Prostate gland (tissue), 2 donors: ENCODE measurements at regions not wholly inside any gene's neighbourhood (a gene's known extent, or its start where the extent isn't known, plus 50 kb on each side); places are given as distances from the start of the nearest gene placed in this dataset.
A peak's percentile ranks its signal among the peaks of the same experiment; 100 is the strongest.

Experiments
- DNase-seq: peaks from one replicate; pipeline ENCODE4 v3.0.0-alpha.2; 2019; ENCODE audit warnings: low spot score
- H3K27ac ChIP-seq, 2 donors: fragments of 200-600 bp; sonication (generic); 2 replicates each; pipeline ENCODE4 v1.5.1; 2017 to 2019
- H3K27me3 ChIP-seq: fragments of 200-600 bp; sonication (generic); replicated peaks from 2 replicates; pipeline ENCODE4 v1.5.1; 2019; ENCODE audit not compliant: insufficient read depth
- H3K36me3 ChIP-seq, 2 donors: fragments of 200-600 bp; sonication (generic); 1 replicate in 1 of 2; 2 replicates in 1 of 2; pipeline versions ENCODE4 v1.5.1 to v1.8.1; 2017 to 2019
- H3K4me1 ChIP-seq: fragments of 200-600 bp; sonication (generic); replicated peaks from 2 replicates; pipeline ENCODE4 v1.5.1; 2019
- H3K4me3 ChIP-seq, 2 donors: fragments of 200-600 bp; sonication (generic); 2 replicates each; pipeline ENCODE4 v1.5.1; 2017 to 2019
- H3K9me3 ChIP-seq: fragments of 200-600 bp; sonication (generic); 2 replicates; pipeline ENCODE4 v1.5.1; 2017
- CTCF ChIP-seq, 4 experiments: fragments of 200-600 bp in 2 of 4; fragments of 450-650 bp in 2 of 4; sonication (generic) in 2 of 4; IDR thresholded peaks; 1 replicate in 3 of 4; 2 replicates in 1 of 4; pipeline ENCODE4 v1.5.1; 2016 to 2019; ENCODE audit warnings: antibody characterized with exemption in 4 of 4, mild to moderate bottlenecking in 2 of 4, moderate library complexity in 2 of 4
- POLR2A ChIP-seq: fragments of 450-650 bp; IDR thresholded peaks from one replicate; pipeline ENCODE4 v1.6.1; 2016; ENCODE audit warnings: antibody characterized with exemption, mild to moderate bottlenecking
- POLR2AphosphoS5 ChIP-seq: sonication (generic); formaldehyde crosslinking; IDR thresholded peaks from one replicate; pipeline ENCODE4 v1.6.1; 2017; ENCODE audit warnings: antibody characterized with exemption
- WGBS: methylation state at CpG from one replicate; pipeline ENCODE4 v1.1.5; 2018; 5-methylcytosine and 5-hydroxymethylcytosine counted together
- intact Hi-C: fragments of 100-400 bp; cut with DNase I; formaldehyde crosslinking; loops from one replicate; pipeline ENCODE4 v1.14.2; 2022

GRCh38 chr2:60106836-60107529, 446.5 kb downstream of the BCL11A start:
- H3K36me3 ChIP-seq, result no peaks in the 10 kb centered on the region
- DNase-seq, result peak; percentile 6
- no peak overlapping the region for H3K4me3 ChIP-seq
- WGBS, result 39% methylated on average over 2 of the region's 2 CpGs
- intact Hi-C loops, result no loop called here
- no peaks in the 10 kb centered on the region for H3K9me3 ChIP-seq
- no peaks in the 10 kb centered on the region for H3K27me3 ChIP-seq
- H3K27ac ChIP-seq, result no peak overlapping the region
- no peak for TF ChIP-seq POLR2AphosphoS5
- TF ChIP-seq POLR2A, result no peak
- TF ChIP-seq CTCF (IDR thresholded peaks at IDR 0.05), result no peak
- H3K4me1 ChIP-seq, result no peaks in the 10 kb centered on the region

GRCh38 chr2:60105906-60106305, 447.5 kb downstream of the BCL11A start:
- H3K27me3 ChIP-seq, result no peaks in the 10 kb centered on the region
- TF ChIP-seq POLR2A (no peak), POLR2AphosphoS5 (no peak), CTCF (IDR thresholded peaks at IDR 0.05) (no peak)
- no peaks in the 10 kb centered on the region for H3K36me3 ChIP-seq
- H3K4me3 ChIP-seq, result no peak overlapping the region
- no peaks in the 10 kb centered on the region for H3K4me1 ChIP-seq
- DNase-seq, result no peak
- H3K9me3 ChIP-seq, result no peaks in the 10 kb centered on the region
- intact Hi-C loops, result no loop called here
- H3K27ac ChIP-seq, result no peak overlapping the region
- 76% methylated on average over 7 of the region's 7 CpGs for WGBS

- intact Hi-C loops, result no loop called here
- no peak overlapping the region for H3K27ac ChIP-seq
- H3K9me3 ChIP-seq, result no peaks in the 10 kb centered on the region
- no peaks in the 10 kb centered on the region for H3K27me3 ChIP-seq
- no peaks in the 10 kb centered on the region for H3K36me3 ChIP-seq
- no peak for DNase-seq
- 73% methylated on average over 10 of the region's 10 CpGs for WGBS
- H3K4me3 ChIP-seq, result no peak overlapping the region
- H3K4me1 ChIP-seq, result no peaks in the 10 kb centered on the region
- TF ChIP-seq CTCF (IDR thresholded peaks at IDR 0.05), result no peak
- TF ChIP-seq POLR2AphosphoS5, result no peak
- TF ChIP-seq POLR2A, result no peak
Observed at GRCh38 chr2:60104514-60105505, 448.6 kb downstream of the BCL11A start.

GRCh38 chr2:60100034-60100433, 453.4 kb downstream of the BCL11A start:
- TF ChIP-seq CTCF (IDR thresholded peaks at IDR 0.05), result no peak
- no peak for TF ChIP-seq POLR2A
- no peak for TF ChIP-seq POLR2AphosphoS5
- 82% methylated on average over 11 of the region's 11 CpGs for WGBS
- intact Hi-C loops, result no loop called here

More at GRCh38 chr2:60100034-60100433, 453.4 kb downstream of the BCL11A start:
- Histone ChIP-seq H3K4me1 (no peaks in the 10 kb centered on the region), H3K9me3 (no peaks in the 10 kb centered on the region), H3K4me3 (no peak overlapping the region), H3K27ac (no peak overlapping the region), H3K36me3 (no peaks in the 10 kb centered on the region), H3K27me3 (no peaks in the 10 kb centered on the region)
- no peak for DNase-seq
